Fibroblast of the aortic adventitia (primary cell): ENCODE measurements at regions not wholly inside any gene's neighbourhood (a gene's known extent, or its start where the extent isn't known, plus 50 kb on each side); places are given as distances from the start of the nearest gene placed in this dataset.
A peak's percentile ranks its signal among the peaks of the same experiment; 100 is the strongest.

ENCODE experiments used
- DNase-seq: peaks from one replicate; pipeline ENCODE4 v3.0.0-alpha.2; 2010; ENCODE audit warnings: low read depth
- H3K4me3 ChIP-seq: 2 replicates; pipeline ENCODE4 v1.5.1; 2011; ENCODE audit warnings: low read depth, mild to moderate bottlenecking, control low read depth, low read length, moderate library complexity
- CTCF ChIP-seq: IDR thresholded peaks from 2 replicates; pipeline ENCODE4 v1.5.1; 2011; ENCODE audit warnings: mild to moderate bottlenecking, low read length, control low read depth, inconsistent platforms; ENCODE audit not compliant: insufficient read depth

GRCh38 chr21:15616864-15617574 lies 112.8 kb upstream of the USP25 start:
- DNase-seq = peak; percentile 66
- H3K4me3 ChIP-seq = no peak overlapping the region
- no peak for TF ChIP-seq CTCF

- H3K4me3 ChIP-seq = no peak overlapping the region
- TF ChIP-seq CTCF = no peak
- peak; percentile 75 for DNase-seq
These were observed 111.8 kb upstream of the USP25 start for GRCh38 chr21:15617964-15618363.

- DNase-seq = no peak
- H3K4me3 ChIP-seq = no peak overlapping the region
- TF ChIP-seq CTCF = no peak
These were observed 108.9 kb upstream of the USP25 start for GRCh38 chr21:15620892-15621291.

- DNase-seq = no peak
These were observed 105.1 kb upstream of the USP25 start for GRCh38 chr21:15624646-15625045.

GRCh38 chr21:15625363-15625762 lies 104.4 kb upstream of the USP25 start:
- TF ChIP-seq CTCF = no peak
- no peak for DNase-seq

More at GRCh38 chr21:15624646-15625045, 105.1 kb upstream of the USP25 start:
- no peak for TF ChIP-seq CTCF
- no peak overlapping the region for H3K4me3 ChIP-seq

GRCh38 chr21:15626031-15626430 lies 103.8 kb upstream of the USP25 start:
- DNase-seq = no peak
- no peak overlapping the region for H3K4me3 ChIP-seq
- TF ChIP-seq CTCF = no peak

More at GRCh38 chr21:15625363-15625762, 104.4 kb upstream of the USP25 start:
- H3K4me3 ChIP-seq = no peak overlapping the region

- no peak overlapping the region for H3K4me3 ChIP-seq
- no peak for DNase-seq
- no peak for TF ChIP-seq CTCF
These were observed 102.8 kb upstream of the USP25 start for GRCh38 chr21:15627011-15627410.
